ENCODE measurements at regions not wholly inside any gene's neighbourhood (a gene's known extent, or its start where the extent isn't known, plus 50 kb on each side); places are given as distances from the start of the nearest gene placed in this dataset.

- TF ChIP-seq CTCF (conservative IDR thresholded peaks at IDR 0.05; ENCODE audit: low read depth, low read length) = no peak
- no peak for DNase-seq (ENCODE audit: low read depth)
- H3K4me3 ChIP-seq (ENCODE audit: low read length) = no peak overlapping the region
Measured at GRCh38 chr19:30206187-30206586, 166.0 kb upstream of the ZNF536 start.

GRCh38 chr19:30207357-30207756 lies 164.8 kb upstream of the ZNF536 start:
- no peak for TF ChIP-seq CTCF (conservative IDR thresholded peaks at IDR 0.05; ENCODE audit: low read depth, low read length)
- no peak overlapping the region for H3K4me3 ChIP-seq (ENCODE audit: low read length)
- DNase-seq (ENCODE audit: low read depth) = no peak

- TF ChIP-seq CTCF (conservative IDR thresholded peaks at IDR 0.05; ENCODE audit: low read depth, low read length) = no peak
- DNase-seq (ENCODE audit: low read depth) = no peak
- H3K4me3 ChIP-seq (ENCODE audit: low read length) = no peak overlapping the region
Measured at GRCh38 chr19:30208436-30209060, 163.6 kb upstream of the ZNF536 start.

- no peak for DNase-seq (ENCODE audit: low read depth)
- H3K4me3 ChIP-seq (ENCODE audit: low read length) = no peak overlapping the region
- no peak for TF ChIP-seq CTCF (conservative IDR thresholded peaks at IDR 0.05; ENCODE audit: low read depth, low read length)
Measured at GRCh38 chr19:30209617-30210600, 162.3 kb upstream of the ZNF536 start.

- no peak for TF ChIP-seq CTCF (conservative IDR thresholded peaks at IDR 0.05; ENCODE audit: low read depth, low read length)
- H3K4me3 ChIP-seq (ENCODE audit: low read length) = no peak overlapping the region
- no peak for DNase-seq (ENCODE audit: low read depth)
Measured at GRCh38 chr19:30212574-30212973, 159.6 kb upstream of the ZNF536 start.

- TF ChIP-seq CTCF (conservative IDR thresholded peaks at IDR 0.05; ENCODE audit: low read depth, low read length) = no peak
- no peak overlapping the region for H3K4me3 ChIP-seq (ENCODE audit: low read length)
- no peak for DNase-seq (ENCODE audit: low read depth)
Measured at GRCh38 chr19:30214651-30215051, 157.5 kb upstream of the ZNF536 start.

Measured in retinal pigment epithelial cell (primary cell).